ENCODE measurements at regions not wholly inside any gene's neighbourhood (a gene's known extent, or its start where the extent isn't known, plus 50 kb on each side); places are given as distances from the start of the nearest gene placed in this dataset.

DNA sequence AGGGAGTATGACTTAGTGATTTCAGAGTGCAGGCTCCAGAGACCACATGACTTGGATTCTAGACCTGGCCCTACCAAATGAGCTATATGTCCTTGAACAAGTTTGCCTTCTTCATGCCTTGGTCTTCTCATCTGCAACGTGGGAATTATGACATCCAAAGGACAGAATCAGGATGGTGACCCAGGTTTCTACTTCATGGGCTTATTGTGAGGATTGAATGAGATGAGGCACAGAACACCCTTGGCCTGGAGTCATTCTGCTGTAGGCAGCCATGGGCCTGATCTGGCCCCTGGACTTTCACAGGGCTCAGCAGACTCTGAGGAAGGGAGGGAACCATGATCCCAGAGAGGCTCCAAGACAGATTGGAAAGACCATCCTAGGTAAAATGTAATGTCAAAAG lies 85.6 kb upstream of the HAAO start (continued):
- TF ChIP-seq ELK1 (IDR thresholded peaks at IDR 0.05; ENCODE audit: low read depth, low read length) (no peak), ZNF687 (IDR thresholded peaks at IDR 0.05) (no peak), KLF5 (IDR thresholded peaks at IDR 0.05; ENCODE audit: partially characterized antibody) (no peak)

- H3K4me2 ChIP-seq (ENCODE audit: control insufficient read depth, insufficient read depth), result no peak overlapping the region
- SMC1A ChIA-PET (ENCODE audit: uncharacterized antibody, unreplicated experiment), result no interaction called here
- H3K27me3 ChIP-seq (replicated peaks in 1 of 2; ENCODE audit: control insufficient read depth in 2 of 2, insufficient read depth in 2 of 2, low read length in 1 of 2), result no peaks in the 10 kb centered on the region
- H4K20me1 ChIP-seq (ENCODE audit: control insufficient read depth, insufficient read depth), result no peaks in the 10 kb centered on the region
- H3K79me2 ChIP-seq (ENCODE audit: control insufficient read depth, insufficient read depth, low read length), result no peaks in the 10 kb centered on the region
- CTCF ChIA-PET, result interaction anchor here (1.3 kb wide), 1 partner anchor 18 kb away, joined by 5 read pairs; no protein-coding TSS in a partner anchor
- no peaks in the 10 kb centered on the region for H3K9me3 ChIP-seq (replicated peaks; ENCODE audit: control insufficient read depth, insufficient read depth, low read length)
- no peak for ATAC-seq
- intact Hi-C loops (cut with micrococcal nuclease; ENCODE audit: unreplicated experiment), result no loop called here
- no peak overlapping the region for H3K4me3 ChIP-seq
- H3K27ac ChIP-seq (ENCODE audit: control insufficient read depth, insufficient read depth), result no peak overlapping the region
- H3K4me1 ChIP-seq (ENCODE audit: control insufficient read depth, insufficient read depth, low read length), result no peaks in the 10 kb centered on the region
- BruUV-seq (replicated peaks), result no TSS peak
- 64% methylated on average over 3 of the region's 3 CpGs for WGBS (ENCODE audit: insufficient coverage, insufficient replicate concordance, low lambda C conversion rate, missing lambda C conversion rate)
- in situ Hi-C loops (cut with MboI), result no loop called here
- RAD21 ChIA-PET (ENCODE audit: unreplicated experiment), result interaction anchor here (0.9 kb wide), 1 partner anchor 29 kb away, joined by 3 read pairs; no protein-coding TSS in a partner anchor
- no peak for DNase-seq (ENCODE audit: low read depth, low spot score)
- H3K9ac ChIP-seq (ENCODE audit: control insufficient read depth, insufficient read depth, low read length), result no peak overlapping the region
- no peak for FAIRE-seq
- no peak overlapping the region for H2AFZ ChIP-seq (ENCODE audit: control insufficient read depth, low read depth, low read length)
- POLR2A ChIA-PET, result interaction anchor here (0.6 kb wide), 1 partner anchor 63 kb away, joined by 7 read pairs; no protein-coding TSS in a partner anchor
- no peaks in the 10 kb centered on the region for H3K36me3 ChIP-seq (ENCODE audit: control insufficient read depth in 2 of 2, insufficient read depth in 2 of 2, low read length in 1 of 2)
- TF ChIP-seq, protein P1, sequence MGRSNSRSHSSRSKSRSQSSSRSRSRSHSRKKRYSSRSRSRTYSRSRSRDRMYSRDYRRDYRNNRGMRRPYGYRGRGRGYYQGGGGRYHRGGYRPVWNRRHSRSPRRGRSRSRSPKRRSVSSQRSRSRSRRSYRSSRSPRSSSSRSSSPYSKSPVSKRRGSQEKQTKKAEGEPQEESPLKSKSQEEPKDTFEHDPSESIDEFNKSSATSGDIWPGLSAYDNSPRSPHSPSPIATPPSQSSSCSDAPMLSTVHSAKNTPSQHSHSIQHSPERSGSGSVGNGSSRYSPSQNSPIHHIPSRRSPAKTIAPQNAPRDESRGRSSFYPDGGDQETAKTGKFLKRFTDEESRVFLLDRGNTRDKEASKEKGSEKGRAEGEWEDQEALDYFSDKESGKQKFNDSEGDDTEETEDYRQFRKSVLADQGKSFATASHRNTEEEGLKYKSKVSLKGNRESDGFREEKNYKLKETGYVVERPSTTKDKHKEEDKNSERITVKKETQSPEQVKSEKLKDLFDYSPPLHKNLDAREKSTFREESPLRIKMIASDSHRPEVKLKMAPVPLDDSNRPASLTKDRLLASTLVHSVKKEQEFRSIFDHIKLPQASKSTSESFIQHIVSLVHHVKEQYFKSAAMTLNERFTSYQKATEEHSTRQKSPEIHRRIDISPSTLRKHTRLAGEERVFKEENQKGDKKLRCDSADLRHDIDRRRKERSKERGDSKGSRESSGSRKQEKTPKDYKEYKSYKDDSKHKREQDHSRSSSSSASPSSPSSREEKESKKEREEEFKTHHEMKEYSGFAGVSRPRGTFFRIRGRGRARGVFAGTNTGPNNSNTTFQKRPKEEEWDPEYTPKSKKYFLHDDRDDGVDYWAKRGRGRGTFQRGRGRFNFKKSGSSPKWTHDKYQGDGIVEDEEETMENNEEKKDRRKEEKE (IDR thresholded peaks at IDR 0.05), result no peak
- TF ChIP-seq CREB1 (IDR thresholded peaks at IDR 0.05; ENCODE audit: low read depth) (no peak), PAX5 (IDR thresholded peaks at IDR 0.05; ENCODE audit: borderline replicate concordance, low read depth, low read length) (no peak), SIX5 (IDR thresholded peaks at IDR 0.05; ENCODE audit: low read depth, low read length, severe bottlenecking) (no peak), ZNF687 (IDR thresholded peaks at IDR 0.05) (no peak), JUND (IDR thresholded peaks at IDR 0.05; ENCODE audit: low read depth, low read length) (no peak), CEBPB (IDR thresholded peaks at IDR 0.05; ENCODE audit: borderline replicate concordance in 1 of 2, low read depth in 2 of 2, low read length in 2 of 2) (no peak), HDGF (IDR thresholded peaks at IDR 0.05) (no peak)
Measured at GRCh38 chr2:42877511-42877910, 85.1 kb upstream of the HAAO start.
